ENCODE measurements at regions not wholly inside any gene's neighbourhood (a gene's known extent, or its start where the extent isn't known, plus 50 kb on each side); places are given as distances from the start of the nearest gene placed in this dataset.
A peak's percentile ranks its signal among the peaks of the same experiment; 100 is the strongest.
"Not testable (repeated sequence)": the region's sequence is repeated elsewhere in the genome, so short reads cannot be mapped to it uniquely, and the experiment has no call there.

DNA sequence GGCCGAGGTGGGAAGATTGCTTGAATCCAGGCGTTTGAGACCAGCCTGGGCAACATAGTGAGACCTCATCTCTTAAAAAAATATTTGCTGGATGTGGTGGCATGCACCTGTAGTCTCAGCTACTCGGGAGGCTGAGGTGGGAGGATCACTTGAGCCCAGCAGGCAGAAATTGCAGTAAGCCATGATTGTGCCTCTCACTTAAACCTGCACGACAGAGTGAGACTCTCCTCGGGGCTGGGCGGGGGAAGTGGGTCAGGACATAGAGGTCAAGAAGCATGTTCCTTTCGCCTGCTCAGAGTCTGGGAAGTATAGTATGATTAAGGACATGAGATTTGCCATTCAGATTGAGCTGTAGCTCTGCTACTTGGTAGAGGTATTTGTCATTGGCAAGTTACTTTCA is 52.3 kb downstream of the SEPTIN7 start:
- DNase-seq (ENCODE audit: low spot score) = not testable (repeated sequence)

DNA sequence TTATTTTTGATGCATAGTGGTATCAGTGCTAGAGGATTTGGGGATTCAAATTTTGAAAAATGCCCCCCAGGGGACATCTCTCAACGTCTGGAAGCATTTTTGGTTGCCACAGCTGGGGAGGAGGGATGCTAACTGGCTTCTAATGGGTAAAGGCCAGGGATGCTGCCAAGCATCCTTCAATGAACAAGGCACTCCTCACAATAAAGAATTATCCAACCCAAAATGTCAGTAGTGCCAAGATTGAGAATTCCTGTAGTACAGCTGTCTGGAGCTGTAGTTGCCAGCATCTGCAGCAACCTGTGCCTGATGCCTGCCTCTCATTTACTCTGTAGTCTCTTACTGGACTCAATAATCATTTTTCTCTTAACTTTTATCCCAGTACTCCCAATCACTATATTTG is 53.5 kb downstream of the SEPTIN7 start:
- FAIRE-seq (no peak), DNase-seq (ENCODE audit: low spot score) (no peak)

More for the DNA sequence above, 52.3 kb downstream of the SEPTIN7 start:
- FAIRE-seq = not testable (repeated sequence)

DNA sequence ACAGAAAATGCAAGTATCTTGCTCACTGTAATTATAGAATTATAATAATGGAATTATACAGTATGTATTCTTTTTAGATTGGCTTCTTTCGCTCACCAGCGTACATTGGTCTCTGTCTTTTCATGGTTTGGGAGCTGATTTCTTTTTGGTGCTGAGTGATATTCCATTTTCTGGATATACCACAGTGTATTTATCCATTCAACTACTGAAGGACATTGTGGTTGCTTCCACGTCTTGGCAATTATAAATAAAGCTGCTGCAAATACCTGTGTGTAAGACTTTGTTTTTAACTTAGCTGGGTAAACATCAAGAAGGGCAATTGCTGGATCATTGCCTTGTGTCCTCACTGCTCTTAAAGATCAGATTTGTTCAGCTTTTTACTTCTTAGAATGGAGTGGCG is 55.3 kb downstream of the SEPTIN7 start:
- no peak for DNase-seq (ENCODE audit: low spot score)
- FAIRE-seq = no peak

DNA sequence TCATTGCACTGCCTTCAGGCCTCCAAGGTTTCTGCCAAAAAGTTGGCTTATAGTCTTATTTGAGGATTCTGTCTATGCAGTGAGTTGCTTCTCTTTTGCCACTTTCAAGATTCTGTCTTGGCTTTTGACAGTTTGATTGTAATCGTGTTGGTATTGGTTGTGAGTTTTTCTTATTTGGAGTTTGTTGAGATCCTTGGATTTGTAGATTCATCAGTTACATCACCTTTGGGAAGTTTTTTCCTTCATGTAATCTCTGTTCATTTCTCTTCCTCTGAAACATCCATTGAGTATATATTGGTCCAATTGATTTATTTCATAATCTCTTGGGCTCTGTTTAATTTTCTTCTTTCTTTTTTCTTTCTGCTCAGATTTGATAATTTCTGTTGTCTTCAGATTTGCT is 59.8 kb downstream of the SEPTIN7 start:
- no peak for FAIRE-seq
- no peak for DNase-seq (ENCODE audit: low spot score)

DNA sequence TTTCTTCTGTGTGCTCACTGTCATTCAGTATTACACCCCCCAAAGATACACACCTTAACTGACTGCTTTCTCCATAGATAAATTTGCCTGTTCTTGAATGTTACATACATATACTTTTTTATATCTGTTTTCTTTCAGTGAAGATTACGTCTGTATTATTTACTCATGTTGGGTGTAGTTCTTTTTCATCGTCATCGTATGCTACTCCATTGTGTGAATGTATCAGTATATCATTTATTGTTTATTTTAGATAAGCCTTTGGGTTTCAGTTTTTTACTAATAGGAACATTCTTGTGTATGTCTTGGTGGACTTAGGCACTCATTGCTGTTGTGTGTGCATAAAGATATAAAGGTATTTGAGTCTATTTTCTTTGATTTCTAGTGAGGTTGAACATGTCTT is 64.4 kb downstream of the SEPTIN7 start:
- no peak for FAIRE-seq
- no peak for DNase-seq (ENCODE audit: low spot score)

DNA sequence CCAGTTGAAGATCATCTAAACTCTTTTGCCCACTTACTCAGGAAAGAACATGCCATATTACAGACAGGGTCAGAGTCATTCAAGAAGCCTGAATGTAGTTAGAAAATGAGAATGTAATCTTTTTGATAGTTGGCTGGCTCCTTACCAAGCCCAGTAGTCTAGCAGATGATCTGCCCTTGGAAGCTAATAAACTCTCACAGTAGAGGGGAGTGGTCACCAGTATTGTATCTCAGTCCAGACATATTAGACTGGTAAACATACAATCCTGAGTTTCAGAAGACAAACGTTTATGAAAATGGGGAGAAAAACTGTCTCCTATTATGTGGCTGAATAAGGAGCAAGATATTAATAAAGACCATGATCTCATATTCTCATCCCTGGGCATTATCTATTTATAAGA is 65.3 kb downstream of the SEPTIN7 start:
- no peak for DNase-seq (ENCODE audit: low spot score)
- FAIRE-seq = no peak

DNA sequence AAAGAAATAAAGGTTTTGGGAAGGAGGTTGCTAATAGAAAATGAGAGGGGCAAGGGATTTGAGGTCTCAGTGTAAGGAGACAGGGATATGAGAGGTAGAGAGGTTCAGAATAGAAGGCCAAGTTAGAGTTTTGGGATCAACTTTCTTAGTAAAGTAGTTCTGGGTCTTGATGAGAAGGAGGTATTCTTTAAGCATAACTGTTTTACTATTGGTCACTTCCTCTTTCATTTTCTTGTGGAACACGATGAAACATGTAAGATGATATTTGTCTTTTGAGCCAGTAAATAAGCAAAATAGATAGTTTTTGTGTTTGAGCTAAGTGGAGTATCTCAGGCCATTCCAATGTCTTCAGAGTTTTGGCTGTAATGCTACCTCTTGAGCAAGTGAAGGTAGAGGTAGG is 68.3 kb downstream of the SEPTIN7 start:
- DNase-seq (ENCODE audit: low spot score); FAIRE-seq: not testable (repeated sequence)

DNA sequence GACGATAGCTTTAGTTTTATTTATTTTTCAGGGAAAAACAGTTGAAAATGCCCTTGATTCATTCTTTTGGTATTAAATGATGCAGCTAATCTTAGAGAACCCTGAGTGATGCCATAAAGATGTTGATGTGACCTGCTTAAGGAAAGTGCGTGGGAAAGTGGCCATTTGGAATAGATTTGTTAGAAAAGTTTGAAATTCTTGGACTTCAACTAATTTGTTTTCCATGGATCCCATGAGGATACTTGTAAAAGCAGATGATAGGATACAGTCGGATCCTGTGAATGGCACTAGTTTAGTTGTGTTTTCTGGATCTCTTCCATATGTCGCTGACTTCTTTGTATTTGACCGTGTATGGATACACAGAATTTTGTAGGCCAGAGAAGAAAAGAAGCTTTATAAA is 69.0 kb downstream of the SEPTIN7 start:
- DNase-seq (ENCODE audit: low spot score) (no peak), FAIRE-seq (no peak)

DNA sequence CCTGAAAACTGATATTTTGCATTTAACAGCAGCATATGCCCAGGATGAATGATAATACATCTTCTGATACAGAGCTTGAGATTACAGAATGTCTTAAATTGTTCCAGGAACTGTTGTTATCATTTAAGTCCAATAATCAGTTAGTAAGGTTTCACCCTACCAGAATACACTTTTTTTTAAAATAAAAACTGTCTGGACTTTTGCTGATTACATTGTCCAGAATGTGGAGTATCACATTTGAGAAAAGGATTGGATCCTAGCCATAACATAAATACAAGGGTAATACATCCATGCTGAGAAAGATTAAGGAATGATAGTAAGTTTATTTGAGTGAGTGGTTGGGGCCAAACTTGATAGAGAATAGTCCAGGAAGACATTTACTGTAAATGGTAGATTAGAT is 71.0 kb downstream of the SEPTIN7 start:
- DNase-seq (ENCODE audit: low spot score) (no peak), FAIRE-seq (no peak)

DNA sequence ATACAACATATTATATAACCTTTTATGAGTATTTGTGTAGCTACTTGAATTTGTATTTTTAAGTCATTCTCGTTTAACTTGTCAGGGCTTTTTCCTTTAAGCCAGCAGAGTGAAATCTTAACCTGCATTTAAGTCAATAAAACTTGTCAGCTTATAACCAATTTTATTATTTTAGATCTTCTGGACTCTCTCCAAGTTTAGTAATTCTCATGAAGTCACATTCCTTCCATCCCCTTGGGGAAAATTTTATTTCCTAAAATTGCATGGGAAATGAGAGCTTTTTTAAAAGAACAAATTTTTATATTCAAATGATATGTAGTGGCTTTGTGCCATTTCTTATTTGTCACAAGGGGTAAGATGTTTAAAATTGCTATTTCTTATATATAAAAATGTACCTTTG is 74.0 kb downstream of the SEPTIN7 start:
- DNase-seq (ENCODE audit: low spot score) (no peak), FAIRE-seq (no peak)

DNA sequence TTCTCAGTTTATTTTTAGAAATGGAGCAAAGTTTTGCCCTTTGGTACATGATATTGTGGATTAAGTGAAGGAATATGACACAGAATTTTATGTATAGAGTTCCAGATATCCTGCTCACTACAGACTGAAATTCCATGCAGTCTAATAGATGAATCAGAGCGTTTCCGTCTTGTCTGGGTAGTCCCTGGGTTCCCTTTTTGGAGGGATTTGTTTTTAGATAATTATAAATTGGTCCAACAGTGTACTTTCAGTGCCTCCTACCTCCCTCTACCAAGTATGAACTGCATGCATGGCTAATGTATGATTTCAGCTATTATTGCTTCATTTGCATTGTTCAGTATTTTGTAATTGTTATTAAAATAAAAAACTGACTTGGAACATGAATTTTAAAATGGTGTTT is 74.4 kb downstream of the SEPTIN7 start:
- DNase-seq (ENCODE audit: low spot score) = no peak
- no peak for FAIRE-seq

DNA sequence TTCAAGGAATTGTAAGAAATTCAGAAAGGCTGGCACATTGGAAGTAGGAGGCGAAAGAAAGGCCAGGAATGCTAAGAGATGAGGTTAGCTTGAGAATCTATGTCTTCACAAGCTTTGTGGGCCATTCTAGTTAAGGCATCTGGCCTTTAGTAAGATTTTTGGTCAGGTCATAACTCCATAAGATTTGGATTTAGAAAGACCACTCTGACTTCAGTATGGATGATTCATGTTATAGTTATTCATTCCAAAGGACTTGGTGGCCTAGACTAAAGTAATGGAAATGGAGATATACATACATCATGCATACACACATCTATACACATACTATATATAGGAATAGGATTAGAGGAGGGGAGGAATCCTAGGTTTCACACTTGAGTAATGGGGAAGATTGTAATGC is 77.5 kb downstream of the SEPTIN7 start:
- no peak for DNase-seq (ENCODE audit: low spot score)
- no peak for FAIRE-seq

DNA sequence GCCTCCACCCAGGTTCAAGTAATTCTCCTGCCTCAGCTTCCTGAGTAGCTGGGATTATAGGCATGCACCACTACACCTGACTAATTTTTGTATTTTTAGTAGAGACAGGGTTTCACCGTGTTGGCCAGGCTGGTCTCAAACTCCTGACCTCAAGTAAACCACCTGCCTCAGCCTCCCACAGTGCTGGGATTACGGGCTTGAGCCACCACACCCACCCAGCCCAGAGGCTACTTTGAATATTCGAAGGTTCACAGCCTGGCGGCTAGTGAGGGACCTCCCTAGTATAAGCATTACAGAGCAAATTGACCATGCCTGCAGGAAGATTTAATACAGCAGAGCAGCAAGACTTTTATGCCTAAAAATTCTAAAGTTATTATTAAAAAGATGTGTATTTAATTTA is 86.6 kb downstream of the SEPTIN7 start:
- DNase-seq (ENCODE audit: low spot score); FAIRE-seq: not testable (repeated sequence)

DNA sequence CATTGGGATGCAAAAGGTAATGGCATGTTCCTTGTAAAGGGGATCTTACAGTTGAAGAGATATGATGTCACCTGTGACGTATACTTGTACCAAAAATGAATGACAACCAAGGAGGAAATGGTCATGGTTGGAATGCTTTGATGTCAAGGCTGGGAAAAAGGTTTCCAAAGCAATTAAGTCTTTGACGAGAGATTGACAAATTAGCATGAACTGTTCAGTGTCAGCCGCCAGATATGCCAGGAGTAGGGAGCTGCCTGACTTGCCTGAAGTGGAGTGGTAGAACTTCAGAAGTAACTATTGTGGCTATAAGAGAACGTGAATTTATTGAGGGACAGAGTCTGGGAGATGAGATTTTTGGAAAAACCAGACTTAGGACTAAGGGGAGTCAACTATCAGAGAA is 88.1 kb downstream of the SEPTIN7 start:
- DNase-seq (ENCODE audit: low spot score) = no peak
- no peak for FAIRE-seq

DNA sequence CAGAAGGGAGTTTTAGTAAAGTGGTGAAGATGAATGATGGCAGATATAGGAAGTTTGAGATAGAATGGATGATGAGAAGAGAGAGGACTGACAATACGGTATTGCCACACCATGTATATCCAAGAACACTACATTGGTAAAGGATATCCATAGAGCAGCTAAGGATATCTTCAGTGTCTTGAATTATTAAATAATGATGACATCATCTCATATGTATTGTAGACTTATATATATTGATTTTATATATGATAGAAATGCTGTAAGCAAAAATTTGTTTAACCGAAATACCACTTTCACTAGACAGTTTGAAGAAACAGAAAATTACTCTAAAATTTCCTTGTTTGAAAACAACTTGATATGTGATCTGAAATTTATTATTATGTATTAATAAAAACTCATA is 89.0 kb downstream of the SEPTIN7 start:
- FAIRE-seq (no peak), DNase-seq (ENCODE audit: low spot score) (no peak)

DNA sequence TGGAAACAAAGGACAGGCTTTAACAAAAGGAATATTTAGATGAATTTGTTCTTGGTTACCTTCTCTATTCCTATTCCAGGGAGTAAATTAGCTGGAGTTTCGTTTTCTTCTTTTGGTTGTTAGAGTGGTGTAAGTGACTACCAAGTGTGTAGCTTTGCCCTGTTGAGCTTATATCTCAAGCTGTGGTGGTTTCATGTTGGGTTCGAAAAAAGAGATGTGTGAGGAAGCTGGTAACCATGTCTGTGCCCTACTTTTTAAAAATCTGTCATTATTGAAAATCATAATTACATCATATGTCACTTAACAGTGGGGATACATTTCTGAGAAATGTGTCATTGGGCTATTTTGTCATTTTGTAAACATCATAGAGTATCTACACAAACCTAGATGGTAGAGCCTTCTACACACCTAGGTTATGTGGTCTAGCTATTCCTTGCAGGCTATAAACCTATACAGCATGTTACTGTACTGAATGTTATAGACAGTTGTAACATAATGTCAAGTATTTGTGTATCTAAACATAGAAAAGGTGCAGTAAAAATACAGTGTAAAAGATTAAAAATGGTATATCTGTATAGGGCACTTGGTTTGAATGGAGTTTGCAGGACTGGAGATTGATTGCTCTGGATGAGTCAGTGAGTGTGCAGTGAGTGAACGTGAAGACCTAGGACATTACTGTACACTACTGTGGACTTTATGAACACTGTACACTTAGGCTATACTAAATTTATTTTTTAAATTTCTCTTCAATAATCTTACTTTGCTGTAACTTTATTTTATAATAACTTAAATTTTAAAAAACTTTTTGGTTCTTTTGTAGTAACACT is 90.4 kb downstream of the SEPTIN7 start:
- DNase-seq (ENCODE audit: low spot score) = no peak
- FAIRE-seq = peak; percentile 84

DNA sequence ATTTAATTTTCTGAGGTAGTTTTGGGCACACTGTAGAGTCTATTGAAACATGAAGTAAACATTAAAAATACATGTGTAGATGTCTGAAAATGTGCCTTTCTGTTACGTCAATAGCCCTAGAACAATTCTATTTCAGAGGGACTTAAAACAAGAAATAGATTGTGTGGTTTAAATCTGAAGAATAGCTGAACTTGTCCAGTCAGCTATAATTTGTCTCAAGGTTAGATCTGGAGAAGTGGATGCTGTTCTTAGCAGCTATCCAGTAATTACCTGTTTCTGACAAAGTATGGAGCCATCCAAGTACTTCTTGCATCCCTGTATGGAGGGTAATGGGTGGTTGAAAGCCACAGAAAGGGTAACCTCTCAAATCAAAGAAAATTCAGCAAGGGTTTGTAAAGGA is 92.8 kb downstream of the SEPTIN7 start:
- FAIRE-seq (no peak), DNase-seq (ENCODE audit: low spot score) (no peak)

DNA sequence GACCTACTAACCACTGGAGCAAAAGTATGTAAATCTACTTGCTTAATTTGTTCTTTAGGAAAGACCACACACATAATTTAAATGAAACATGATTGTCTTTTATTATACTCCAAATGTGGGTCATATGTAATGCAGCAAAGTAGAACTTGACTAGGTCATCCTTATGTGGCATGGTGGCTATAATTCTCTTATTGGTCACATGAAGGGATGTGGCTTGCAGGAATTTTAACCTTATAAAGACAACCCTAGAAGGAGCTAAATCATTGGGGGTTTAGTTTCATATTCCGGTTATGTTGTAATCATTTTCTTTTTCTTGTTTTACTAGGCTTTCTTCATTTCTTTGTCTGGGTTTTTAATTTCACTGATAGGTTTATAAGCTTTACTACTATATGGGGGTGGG is 93.9 kb downstream of the SEPTIN7 start:
- FAIRE-seq (no peak), DNase-seq (ENCODE audit: low spot score) (no peak)

DNA sequence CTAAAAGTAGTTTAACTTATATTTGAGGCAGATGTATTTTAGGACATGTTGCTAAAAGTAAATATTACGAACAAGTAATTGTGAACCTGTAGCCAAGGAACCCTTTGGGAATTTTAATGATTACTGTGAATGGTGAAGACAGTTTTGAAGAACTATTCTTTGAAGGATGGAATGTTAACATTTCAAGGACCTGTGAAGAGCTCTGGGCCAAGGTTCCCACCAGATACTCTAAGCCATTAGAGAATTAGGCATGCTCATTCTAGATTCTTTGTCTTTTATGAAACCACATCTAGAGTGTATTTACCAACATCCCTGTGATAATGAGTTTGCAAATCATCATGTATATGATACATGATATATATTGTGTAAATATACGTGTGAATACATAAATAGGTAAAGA is 99.8 kb downstream of the SEPTIN7 start:
- DNase-seq (ENCODE audit: low spot score) (no peak), FAIRE-seq (no peak)

DNA sequence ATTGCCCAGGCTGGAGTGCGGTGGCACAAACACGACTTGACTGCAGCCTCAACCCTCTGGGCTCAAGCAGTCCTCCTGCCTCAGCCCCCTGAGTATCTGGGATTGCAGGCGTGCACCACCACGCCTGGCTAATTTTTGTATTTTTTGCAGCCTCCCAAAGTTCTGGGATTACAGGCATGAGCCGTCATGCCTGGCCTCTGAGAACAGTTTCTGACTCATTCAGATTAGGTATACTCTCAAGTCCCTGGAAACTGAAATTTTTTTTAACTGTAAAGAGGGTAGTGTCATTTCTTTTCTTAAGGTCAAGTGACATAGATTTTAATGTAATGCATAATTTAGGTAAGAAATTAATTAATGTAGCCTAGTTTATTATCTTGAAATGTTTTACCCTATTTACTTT is 104.7 kb downstream of the SEPTIN7 start:
- no peak for FAIRE-seq

DNA sequence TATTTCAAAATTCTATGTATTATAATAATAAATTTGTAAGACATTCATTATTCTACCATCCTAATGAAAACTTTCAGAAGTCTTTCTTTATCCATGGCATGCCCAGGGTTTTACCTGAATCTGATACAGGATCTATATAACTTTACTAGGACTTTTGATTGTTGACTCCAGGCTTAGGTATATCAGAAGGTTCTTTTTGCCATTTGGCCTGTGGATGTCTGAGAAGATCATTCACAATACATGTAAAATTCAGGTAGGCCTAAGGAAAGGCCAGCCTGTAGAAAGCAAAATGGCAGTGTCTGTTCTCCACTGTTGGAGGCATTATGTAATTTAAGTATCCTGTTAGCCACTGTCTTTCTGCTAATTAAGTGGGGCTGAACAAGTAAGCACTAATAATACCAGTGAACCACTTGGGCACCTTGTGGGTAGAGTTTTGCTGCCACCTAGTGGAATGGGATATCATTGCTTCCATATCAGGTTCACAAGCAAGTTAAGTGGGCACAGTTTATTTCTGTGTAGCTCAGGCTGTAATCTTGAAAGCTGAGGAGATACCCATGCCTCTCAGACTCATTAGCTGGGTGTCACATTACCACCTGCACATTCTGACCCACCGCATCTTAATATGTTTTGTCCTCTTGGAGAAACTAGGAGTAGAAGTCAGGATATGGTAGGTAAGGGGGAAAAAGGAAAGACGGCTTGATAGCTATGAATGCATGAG is 105.5 kb downstream of the SEPTIN7 start:
- peak; percentile 59 for DNase-seq (ENCODE audit: low spot score)
- peak; percentile 96 for FAIRE-seq

More for the DNA sequence above, 104.7 kb downstream of the SEPTIN7 start:
- DNase-seq (ENCODE audit: low spot score) = no peak

DNA sequence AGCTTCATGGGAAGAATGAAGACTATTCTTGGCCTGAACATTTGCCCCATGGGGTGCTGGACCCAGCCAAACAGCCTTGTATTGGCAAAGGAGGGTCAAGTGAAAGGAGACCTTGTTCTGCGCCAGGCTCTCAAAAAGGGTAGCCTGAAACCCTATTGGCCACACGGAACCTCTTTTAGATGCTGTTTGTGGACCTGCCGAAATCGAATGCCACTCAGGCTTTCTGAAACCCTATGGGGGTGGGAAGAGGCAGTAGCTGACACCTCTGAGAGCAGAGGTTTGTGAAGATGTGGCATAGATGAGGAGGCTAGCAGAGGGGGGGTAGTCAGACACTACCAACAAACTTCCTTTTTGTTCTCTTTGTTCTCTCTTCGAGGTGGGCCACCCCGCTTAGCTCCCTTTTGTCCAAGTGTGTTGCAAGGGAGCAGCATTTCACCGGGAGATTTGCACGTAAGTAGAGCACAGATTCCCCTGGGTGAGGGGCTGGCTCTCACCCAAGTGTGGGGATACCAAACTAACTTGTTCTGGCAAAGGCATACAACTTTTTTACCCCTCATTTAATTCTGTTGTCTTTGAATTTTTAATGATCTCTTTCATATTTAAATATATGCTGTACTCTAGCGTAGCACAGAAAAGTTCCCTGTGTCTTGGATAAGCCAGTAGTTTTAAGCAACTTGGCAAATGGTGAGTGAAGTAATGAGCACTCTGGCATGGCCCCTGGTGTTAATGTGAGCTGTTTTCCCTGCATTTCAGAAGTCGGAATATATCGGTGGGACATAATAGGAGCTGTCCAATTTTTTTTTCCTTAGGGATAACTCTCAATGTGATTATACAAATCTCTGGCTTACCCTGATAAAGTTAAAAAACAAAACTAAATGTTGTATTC is 107.7 kb downstream of the SEPTIN7 start:
- DNase-seq (ENCODE audit: low spot score) = no peak
- no peak for FAIRE-seq
